ENCODE measurements at regions not wholly inside any gene's neighbourhood (a gene's known extent, or its start where the extent isn't known, plus 50 kb on each side); places are given as distances from the start of the nearest gene placed in this dataset.

DNA sequence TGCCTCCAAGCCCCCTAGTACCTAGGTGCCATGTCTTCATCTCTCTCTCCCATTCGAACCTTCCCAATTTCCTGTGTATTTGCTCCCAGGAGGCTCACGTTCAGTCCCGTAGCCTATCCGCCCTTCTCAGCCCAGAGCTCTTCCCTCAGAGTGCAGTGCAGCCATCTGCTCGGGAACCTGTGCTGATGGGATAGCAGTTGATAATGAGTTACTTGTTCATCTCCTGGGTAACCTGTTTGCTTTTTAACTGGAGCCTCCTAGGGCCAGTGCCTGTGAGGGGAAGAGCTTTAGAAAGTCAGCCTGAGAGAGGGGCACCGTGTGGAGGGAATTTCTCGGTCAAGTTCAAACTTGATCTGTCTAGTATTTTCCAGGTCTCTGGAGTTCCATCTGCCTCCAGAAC lies 229.8 kb upstream of the IL12B start:
- no peaks in the 10 kb centered on the region for H3K9me3 ChIP-seq
- no peaks in the 10 kb centered on the region for H3K36me3 ChIP-seq
- no peak for TF ChIP-seq CTCF (IDR thresholded peaks at IDR 0.05)
- intact Hi-C loops (cut with DNase I; ENCODE audit: low total_unique reads) = no loop called here
- DNase-seq = no peak
- H3K4me3 ChIP-seq = no peak overlapping the region
- no peaks in the 10 kb centered on the region for H3K27me3 ChIP-seq
- H3K27ac ChIP-seq = no peak overlapping the region
- no peaks in the 10 kb centered on the region for H3K4me1 ChIP-seq

- no peak for DNase-seq
- no peak for TF ChIP-seq CTCF (IDR thresholded peaks at IDR 0.05)
- intact Hi-C loops (cut with DNase I; ENCODE audit: low total_unique reads) = no loop called here
- Histone ChIP-seq H3K9me3 (no peaks in the 10 kb centered on the region), H3K36me3 (no peaks in the 10 kb centered on the region), H3K4me1 (no peaks in the 10 kb centered on the region), H3K4me3 (no peak overlapping the region), H3K27ac (no peak overlapping the region), H3K27me3 (no peaks in the 10 kb centered on the region)
Observed at GRCh38 chr5:159564031-159564430, 233.7 kb upstream of the IL12B start.

DNA sequence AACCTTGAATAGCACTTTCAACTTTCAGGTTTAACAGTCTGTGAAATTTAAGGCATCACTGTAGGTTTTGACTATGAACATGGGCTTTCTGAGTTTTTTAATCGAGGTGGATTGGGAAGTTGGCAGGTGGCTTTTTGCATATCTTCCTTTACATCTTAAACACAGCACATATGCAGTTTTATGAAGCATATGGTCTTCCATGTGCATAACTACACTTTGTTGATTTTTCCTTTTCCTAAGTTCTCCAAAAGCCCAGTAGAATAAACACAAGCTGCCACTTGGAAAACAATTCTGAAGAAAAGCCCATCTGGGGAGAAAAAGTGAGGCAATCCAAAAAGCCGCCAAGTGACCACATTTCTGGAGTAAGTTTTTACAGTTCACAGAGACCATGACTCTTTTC lies 236.5 kb upstream of the IL12B start:
- H3K36me3 ChIP-seq = no peaks in the 10 kb centered on the region
- no peaks in the 10 kb centered on the region for H3K27me3 ChIP-seq
- no peak for DNase-seq
- no peak overlapping the region for H3K27ac ChIP-seq
- no peak for TF ChIP-seq CTCF (IDR thresholded peaks at IDR 0.05)
- no peaks in the 10 kb centered on the region for H3K9me3 ChIP-seq
- no peak overlapping the region for H3K4me3 ChIP-seq
- no peaks in the 10 kb centered on the region for H3K4me1 ChIP-seq
- intact Hi-C loops (cut with DNase I; ENCODE audit: low total_unique reads) = no loop called here

DNA sequence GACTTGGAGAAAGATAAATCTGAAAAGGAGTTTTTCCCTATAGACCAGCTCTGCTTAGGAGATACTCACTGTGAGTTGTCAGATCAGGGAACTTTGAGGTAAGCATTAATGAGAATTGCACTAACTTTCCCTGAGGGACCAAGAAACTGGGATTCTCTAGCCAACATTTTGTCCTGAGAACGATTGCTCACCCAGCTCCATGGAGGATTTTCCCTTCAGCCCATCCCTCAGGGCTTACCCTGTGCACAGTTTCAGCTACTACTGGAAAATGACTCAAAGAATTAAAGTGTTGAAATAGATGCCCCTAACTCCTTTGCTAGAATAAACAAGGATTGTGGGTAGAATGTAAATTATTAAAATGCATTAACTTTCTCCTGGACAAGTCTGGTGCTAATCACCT lies 237.2 kb upstream of the IL12B start:
- no peak overlapping the region for H3K27ac ChIP-seq
- intact Hi-C loops (cut with DNase I; ENCODE audit: low total_unique reads) = no loop called here
- no peak for TF ChIP-seq CTCF (IDR thresholded peaks at IDR 0.05)
- H3K4me1 ChIP-seq = no peaks in the 10 kb centered on the region
- DNase-seq = no peak
- no peak overlapping the region for H3K4me3 ChIP-seq
- no peaks in the 10 kb centered on the region for H3K27me3 ChIP-seq
- H3K36me3 ChIP-seq = no peaks in the 10 kb centered on the region
- H3K9me3 ChIP-seq = no peaks in the 10 kb centered on the region

DNA sequence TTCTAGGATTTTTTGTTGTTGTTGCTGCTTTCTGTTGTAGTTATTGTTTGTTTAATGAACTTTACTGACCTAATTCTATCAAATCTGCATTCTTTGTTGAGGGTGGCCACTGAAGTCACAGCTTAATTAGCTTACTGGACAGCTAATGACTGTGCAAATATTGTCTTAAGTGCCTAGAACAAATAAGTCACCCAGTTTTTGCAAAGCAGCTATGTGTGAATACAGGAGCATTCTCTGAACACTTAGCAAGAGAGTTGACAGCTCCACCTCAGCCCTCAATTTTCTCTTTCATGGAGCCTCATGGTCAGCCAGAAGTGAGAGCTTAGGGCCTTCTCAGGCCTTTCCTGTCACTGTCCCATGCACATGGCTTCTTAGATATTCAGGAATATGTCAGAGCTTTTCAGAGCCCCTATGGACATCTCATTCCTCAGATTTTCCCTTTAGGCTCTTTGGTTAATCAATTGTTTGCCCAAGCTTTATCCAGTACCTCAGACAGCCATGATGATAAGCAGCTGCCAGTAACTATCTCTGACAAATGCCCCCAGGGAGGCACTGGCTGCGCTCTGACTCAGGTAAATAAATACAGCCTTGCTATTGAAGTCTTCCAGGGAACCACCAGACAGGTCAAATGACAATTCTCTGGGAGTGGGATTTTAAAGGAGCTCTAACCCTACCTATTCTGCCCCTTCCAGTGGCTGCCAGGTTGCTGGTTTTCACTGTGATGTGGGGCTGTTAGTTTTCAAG lies 241.4 kb upstream of the IL12B start:
- no peaks in the 10 kb centered on the region for H3K9me3 ChIP-seq

More for the DNA sequence above, 241.4 kb upstream of the IL12B start:
- no peaks in the 10 kb centered on the region for H3K36me3 ChIP-seq
- intact Hi-C loops (cut with DNase I; ENCODE audit: low total_unique reads) = no loop called here
- H3K4me1 ChIP-seq = no peaks in the 10 kb centered on the region
- no peaks in the 10 kb centered on the region for H3K27me3 ChIP-seq
- no peak for DNase-seq
- no peak overlapping the region for H3K4me3 ChIP-seq
- TF ChIP-seq CTCF (IDR thresholded peaks at IDR 0.05) = no peak
- no peak overlapping the region for H3K27ac ChIP-seq
